ENCODE measurements at regions not wholly inside any gene's neighbourhood (a gene's known extent, or its start where the extent isn't known, plus 50 kb on each side); places are given as distances from the start of the nearest gene placed in this dataset.

DNA sequence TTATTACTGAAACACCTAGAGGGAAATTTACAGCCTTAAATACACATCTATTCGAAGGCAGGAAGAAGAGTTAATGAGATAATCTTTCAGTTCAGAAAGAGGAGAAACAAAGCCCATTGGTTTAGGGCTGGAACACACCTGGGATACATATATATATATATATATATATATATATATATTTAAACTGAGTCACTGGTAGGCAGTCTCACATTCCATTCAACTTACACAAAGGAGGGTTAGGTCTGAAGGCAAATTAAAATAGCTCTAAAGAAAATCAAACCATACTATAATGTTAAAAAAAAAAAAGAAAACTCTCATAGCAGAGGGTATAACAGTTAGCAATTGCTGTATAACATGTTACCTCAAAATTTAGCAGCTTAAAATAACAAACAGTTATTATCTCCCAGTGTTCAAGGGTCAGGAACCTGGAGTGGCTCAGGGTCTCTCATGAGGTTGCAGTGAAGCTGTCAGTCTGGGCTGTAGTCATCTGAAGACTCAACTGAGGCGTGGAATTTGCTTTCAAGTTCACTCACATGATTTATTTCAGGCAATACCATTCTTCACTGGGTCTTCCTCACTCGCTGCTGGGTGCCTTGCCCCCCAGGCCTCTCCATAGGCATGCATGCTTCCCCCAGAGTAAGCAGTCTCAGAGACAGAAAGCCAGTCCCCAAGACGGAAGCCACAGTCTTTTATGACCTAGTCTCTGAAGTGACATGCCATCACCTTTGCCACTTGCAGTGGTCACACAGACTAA is 332.8 kb downstream of the NSG2 start:
- TF ChIP-seq, protein P1, sequence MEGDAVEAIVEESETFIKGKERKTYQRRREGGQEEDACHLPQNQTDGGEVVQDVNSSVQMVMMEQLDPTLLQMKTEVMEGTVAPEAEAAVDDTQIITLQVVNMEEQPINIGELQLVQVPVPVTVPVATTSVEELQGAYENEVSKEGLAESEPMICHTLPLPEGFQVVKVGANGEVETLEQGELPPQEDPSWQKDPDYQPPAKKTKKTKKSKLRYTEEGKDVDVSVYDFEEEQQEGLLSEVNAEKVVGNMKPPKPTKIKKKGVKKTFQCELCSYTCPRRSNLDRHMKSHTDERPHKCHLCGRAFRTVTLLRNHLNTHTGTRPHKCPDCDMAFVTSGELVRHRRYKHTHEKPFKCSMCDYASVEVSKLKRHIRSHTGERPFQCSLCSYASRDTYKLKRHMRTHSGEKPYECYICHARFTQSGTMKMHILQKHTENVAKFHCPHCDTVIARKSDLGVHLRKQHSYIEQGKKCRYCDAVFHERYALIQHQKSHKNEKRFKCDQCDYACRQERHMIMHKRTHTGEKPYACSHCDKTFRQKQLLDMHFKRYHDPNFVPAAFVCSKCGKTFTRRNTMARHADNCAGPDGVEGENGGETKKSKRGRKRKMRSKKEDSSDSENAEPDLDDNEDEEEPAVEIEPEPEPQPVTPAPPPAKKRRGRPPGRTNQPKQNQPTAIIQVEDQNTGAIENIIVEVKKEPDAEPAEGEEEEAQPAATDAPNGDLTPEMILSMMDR (IDR thresholded peaks at IDR 0.05), result no peak
- no peak for ATAC-seq (ENCODE audit: low FRiP score)
- DNase-seq (ENCODE audit: low spot score), result no peak

DNA sequence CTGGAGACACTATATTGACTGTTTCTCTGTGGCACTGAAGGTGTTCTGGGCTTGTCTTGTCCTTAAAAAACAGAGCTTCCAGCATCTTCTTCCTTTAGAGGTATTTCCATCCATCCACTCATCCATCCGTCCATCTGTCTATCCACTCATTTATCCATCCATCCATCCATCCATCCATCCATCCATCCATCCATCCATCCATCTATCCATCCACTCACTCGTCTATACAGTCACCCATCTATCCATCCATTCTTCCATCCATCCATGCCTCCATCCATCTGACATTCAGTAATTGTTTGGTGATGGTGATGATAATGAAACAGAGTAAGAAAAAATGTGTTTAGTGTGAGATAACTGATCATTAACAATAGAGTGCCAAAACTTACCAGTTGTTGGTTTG is 334.8 kb downstream of the NSG2 start:
- DNase-seq (ENCODE audit: low spot score), result no peak
- ATAC-seq (ENCODE audit: low FRiP score), result no peak
- TF ChIP-seq, protein P1 (IDR thresholded peaks at IDR 0.05), result no peak

DNA sequence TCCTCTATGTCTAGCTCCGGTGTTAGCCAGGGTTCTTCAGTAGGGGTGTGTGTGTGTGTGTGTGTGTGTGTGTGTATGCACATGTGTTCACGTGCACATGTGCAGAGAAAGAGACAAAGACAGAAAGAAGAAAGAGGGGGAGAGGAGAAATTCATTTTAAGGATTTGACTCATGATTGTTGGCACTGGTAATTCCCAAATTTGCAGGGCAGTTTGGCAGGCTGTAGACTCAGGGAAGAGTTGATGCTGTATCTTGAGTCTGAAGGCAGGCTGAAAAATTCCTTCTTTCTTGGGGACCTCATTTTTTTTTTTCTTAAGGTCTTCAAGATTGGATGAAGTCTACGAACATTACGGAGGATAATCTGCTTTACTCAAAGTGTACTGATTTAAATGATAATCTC is 335.7 kb downstream of the NSG2 start:
- DNase-seq (ENCODE audit: low spot score) (no peak), ATAC-seq (ENCODE audit: low FRiP score) (peak; percentile 30)
- TF ChIP-seq, protein P1 (IDR thresholded peaks at IDR 0.05), result no peak

DNA sequence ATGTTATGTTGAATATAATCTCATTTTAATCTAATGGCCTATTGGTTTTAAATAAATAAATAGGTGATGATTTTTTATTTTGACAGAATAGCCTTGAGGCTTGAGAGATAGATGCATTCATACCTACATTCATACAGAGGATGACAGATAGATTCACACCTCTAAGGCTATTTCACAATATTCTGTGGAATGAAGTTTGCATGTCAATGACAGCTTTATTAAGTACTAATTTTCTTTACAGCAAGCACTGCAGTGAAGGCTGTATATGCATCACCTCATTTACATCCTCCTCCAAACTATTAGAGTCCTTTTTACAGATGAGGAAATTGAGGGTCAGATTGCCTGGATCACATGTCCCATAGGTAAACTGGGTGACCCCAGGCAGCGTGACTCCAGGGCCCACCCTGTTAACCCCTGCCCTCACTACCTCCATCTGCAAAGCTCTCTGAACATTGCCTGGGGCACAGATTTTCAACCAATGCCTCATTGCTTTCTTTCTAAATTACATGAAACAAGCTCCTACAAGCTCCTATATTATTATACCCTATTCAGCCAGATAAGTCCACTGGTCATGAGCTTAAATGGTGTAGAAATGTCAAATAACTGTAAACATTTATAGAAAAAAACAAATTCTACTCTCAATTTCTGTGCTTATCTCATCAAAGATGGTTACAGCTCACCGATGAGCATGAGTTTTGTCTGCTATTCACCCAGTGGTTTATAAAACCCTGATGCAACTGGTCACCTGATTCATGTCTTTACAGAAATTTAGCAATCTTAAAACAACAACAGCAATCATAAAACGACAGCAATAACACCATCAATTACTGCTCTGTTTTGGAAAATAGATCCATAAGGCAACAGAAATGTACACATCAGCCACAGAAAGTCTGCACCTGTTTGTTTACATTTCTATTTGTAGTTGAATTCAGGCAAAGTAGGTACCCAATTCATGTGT is 338.0 kb downstream of the NSG2 start:
- ATAC-seq (ENCODE audit: low FRiP score) (no peak), DNase-seq (ENCODE audit: low spot score) (no peak)
- TF ChIP-seq, protein P1 (IDR thresholded peaks at IDR 0.05), result no peak

DNA sequence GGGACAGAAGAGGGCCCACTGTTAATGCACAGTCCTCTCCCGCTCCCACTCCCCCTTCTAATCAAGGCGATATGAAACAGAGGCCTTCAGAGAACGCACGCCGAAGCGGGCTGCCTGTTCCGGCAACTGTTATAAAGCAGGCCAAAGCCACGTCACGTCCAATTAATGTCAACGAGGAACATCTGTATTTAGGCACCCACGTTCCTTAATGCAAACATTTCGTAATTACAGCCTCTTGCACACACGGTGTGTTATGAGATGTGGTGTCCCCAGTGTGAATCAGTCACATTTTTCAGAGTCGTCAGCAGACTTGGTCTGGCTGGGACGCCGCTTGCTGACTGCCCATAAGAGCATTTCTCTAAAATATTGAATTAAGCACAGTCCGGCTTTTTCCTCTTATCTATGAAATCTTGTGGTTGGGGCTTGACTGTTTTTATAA is 339.0 kb downstream of the NSG2 start:
- ATAC-seq (ENCODE audit: low FRiP score), result no peak
- no peak for DNase-seq (ENCODE audit: low spot score)
- TF ChIP-seq, protein P1 (IDR thresholded peaks at IDR 0.05), result no peak

DNA sequence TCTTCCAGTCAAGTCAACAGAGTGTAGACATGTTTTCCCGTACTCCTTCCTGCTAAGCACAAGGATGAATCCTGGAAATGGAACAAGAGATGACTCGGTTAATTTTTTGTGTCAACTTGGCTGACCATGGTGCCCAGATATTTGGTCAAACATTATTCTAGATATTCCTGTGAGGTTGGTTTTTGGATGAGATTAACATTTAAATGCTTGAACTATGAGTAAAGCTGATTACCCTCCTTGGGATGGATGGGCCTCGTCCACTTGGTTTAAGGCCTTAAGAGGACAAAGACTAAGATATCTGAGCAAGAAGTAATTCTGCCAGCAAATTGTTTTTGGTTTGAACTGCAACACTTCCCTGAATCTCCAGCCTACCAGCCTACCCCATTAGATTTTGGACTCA is 338.1 kb upstream of the MSX2 start:
- DNase-seq (ENCODE audit: low spot score) (no peak), ATAC-seq (ENCODE audit: low FRiP score) (no peak)
- TF ChIP-seq, protein P1 (IDR thresholded peaks at IDR 0.05), result no peak
